Mammary epithelial cell (primary cell): ENCODE measurements at regions not wholly inside any gene's neighbourhood (a gene's known extent, or its start where the extent isn't known, plus 50 kb on each side); places are given as distances from the start of the nearest gene placed in this dataset.

ENCODE experiments used
- EZH2 ChIP-seq: IDR thresholded peaks from 2 replicates; pipeline ENCODE4 v1.6.1; 2012; ENCODE audit warnings: low read length, inconsistent platforms, borderline replicate concordance
- TF ChIP-seq, protein P1 (sequence below), 2 donors: IDR thresholded peaks in 1 of 2; conservative IDR thresholded peaks in 1 of 2; 2 replicates each; pipeline ENCODE4 v1.5.1; 2011 to 2012; ENCODE audit warnings: inconsistent platforms in 2 of 2, low read length in 2 of 2, mild to moderate bottlenecking in 2 of 2, control low read depth in 1 of 2, low read depth in 1 of 2; ENCODE audit not compliant: insufficient read depth in 1 of 2; ENCODE audit errors: extremely low read depth in 1 of 2

DNA sequence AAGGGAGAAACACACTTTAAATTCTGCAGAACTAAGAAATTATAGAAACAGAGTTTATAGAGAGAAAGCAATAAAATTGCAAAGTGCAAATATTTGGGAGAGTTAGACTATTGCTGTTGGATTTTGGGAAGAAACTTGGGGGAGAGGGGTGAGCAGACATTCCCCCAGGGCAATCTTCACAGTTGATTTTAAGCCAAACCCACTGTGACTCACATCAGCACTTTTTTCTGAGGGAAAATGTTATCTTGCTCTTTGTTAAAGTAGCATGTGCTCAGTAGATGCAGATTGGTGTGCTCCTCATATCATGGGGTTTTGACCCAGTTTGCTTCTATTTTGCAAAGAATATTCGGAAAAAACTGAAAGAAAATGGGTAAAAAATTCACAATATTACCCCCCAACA, 367.6 kb downstream of the CDH11 start:
- TF ChIP-seq, protein P1, sequence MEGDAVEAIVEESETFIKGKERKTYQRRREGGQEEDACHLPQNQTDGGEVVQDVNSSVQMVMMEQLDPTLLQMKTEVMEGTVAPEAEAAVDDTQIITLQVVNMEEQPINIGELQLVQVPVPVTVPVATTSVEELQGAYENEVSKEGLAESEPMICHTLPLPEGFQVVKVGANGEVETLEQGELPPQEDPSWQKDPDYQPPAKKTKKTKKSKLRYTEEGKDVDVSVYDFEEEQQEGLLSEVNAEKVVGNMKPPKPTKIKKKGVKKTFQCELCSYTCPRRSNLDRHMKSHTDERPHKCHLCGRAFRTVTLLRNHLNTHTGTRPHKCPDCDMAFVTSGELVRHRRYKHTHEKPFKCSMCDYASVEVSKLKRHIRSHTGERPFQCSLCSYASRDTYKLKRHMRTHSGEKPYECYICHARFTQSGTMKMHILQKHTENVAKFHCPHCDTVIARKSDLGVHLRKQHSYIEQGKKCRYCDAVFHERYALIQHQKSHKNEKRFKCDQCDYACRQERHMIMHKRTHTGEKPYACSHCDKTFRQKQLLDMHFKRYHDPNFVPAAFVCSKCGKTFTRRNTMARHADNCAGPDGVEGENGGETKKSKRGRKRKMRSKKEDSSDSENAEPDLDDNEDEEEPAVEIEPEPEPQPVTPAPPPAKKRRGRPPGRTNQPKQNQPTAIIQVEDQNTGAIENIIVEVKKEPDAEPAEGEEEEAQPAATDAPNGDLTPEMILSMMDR (conservative IDR thresholded peaks at IDR 0.05 in 1 of 2, IDR thresholded peaks at IDR 0.05 in 1 of 2; ENCODE audit: extremely low read depth in 1 of 2, insufficient read depth in 1 of 2, low read depth in 1 of 2, low read length in 2 of 2), result no peak
- no peak for TF ChIP-seq EZH2
